ENCODE measurements at regions not wholly inside any gene's neighbourhood (a gene's known extent, or its start where the extent isn't known, plus 50 kb on each side); places are given as distances from the start of the nearest gene placed in this dataset.

GRCh38 chr5:74556631-74557595 lies 83.6 kb downstream of the ENC1 start:
- Histone ChIP-seq H3K9ac (ENCODE audit: low read length in 3 of 3) (no peak overlapping the region), H3K27me3 (ENCODE audit: control insufficient read depth, insufficient read depth, low read length) (no peaks in the 10 kb centered on the region), H3K36me3 (ENCODE audit: control insufficient read depth in 2 of 3, insufficient read depth in 3 of 3, low read length in 3 of 3) (no peaks in the 10 kb centered on the region), H3K4me3 (ENCODE audit: low read length in 3 of 3) (no peak overlapping the region), H3K4me1 (ENCODE audit: control insufficient read depth in 2 of 3, insufficient read depth in 2 of 3, low read depth in 1 of 3, low read length in 3 of 3) (no peaks in the 10 kb centered on the region), H3K27ac (ENCODE audit: low read depth in 2 of 2, low read length in 2 of 2) (no peak overlapping the region), H3K9me3 (ENCODE audit: control insufficient read depth in 2 of 3, insufficient read depth in 1 of 3, low read length in 3 of 3) (no peaks in the 10 kb centered on the region)
- intact Hi-C loops (cut with DNase I), result no loop called here
- FAIRE-seq, result no peak
- TF ChIP-seq CTCF (IDR thresholded peaks at IDR 0.05; ENCODE audit: borderline replicate concordance, extremely low read depth, insufficient read depth), result no peak
- no peak for DNase-seq

GRCh38 chr5:74556006-74556405 lies 84.5 kb downstream of the ENC1 start:
- H3K36me3 ChIP-seq (ENCODE audit: control insufficient read depth in 2 of 3, insufficient read depth in 3 of 3, low read length in 3 of 3), result no peaks in the 10 kb centered on the region
- H3K27me3 ChIP-seq (ENCODE audit: control insufficient read depth, insufficient read depth, low read length), result no peaks in the 10 kb centered on the region
- no peak overlapping the region for H3K27ac ChIP-seq (ENCODE audit: low read depth in 2 of 2, low read length in 2 of 2)
- no peak for DNase-seq
- no peak overlapping the region for H3K9ac ChIP-seq (ENCODE audit: low read length in 3 of 3)
- intact Hi-C loops (cut with DNase I), result no loop called here
- FAIRE-seq, result no peak
- no peak overlapping the region for H3K4me3 ChIP-seq (ENCODE audit: low read length in 3 of 3)
- H3K4me1 ChIP-seq (ENCODE audit: control insufficient read depth in 2 of 3, insufficient read depth in 2 of 3, low read depth in 1 of 3, low read length in 3 of 3), result no peaks in the 10 kb centered on the region
- no peak for TF ChIP-seq CTCF (IDR thresholded peaks at IDR 0.05; ENCODE audit: borderline replicate concordance, extremely low read depth, insufficient read depth)
- H3K9me3 ChIP-seq (ENCODE audit: control insufficient read depth in 2 of 3, insufficient read depth in 1 of 3, low read length in 3 of 3), result no peaks in the 10 kb centered on the region

- FAIRE-seq (no peak), DNase-seq (no peak)
- Histone ChIP-seq H3K27me3 (ENCODE audit: control insufficient read depth, insufficient read depth, low read length) (no peaks in the 10 kb centered on the region), H3K4me1 (ENCODE audit: control insufficient read depth in 2 of 3, insufficient read depth in 2 of 3, low read depth in 1 of 3, low read length in 3 of 3) (no peaks in the 10 kb centered on the region), H3K36me3 (ENCODE audit: control insufficient read depth in 2 of 3, insufficient read depth in 3 of 3, low read length in 3 of 3) (no peaks in the 10 kb centered on the region), H3K9ac (ENCODE audit: low read length in 3 of 3) (no peak overlapping the region), H3K4me3 (ENCODE audit: low read length in 3 of 3) (no peak overlapping the region), H3K27ac (ENCODE audit: low read depth in 2 of 2, low read length in 2 of 2) (no peak overlapping the region), H3K9me3 (ENCODE audit: control insufficient read depth in 2 of 3, insufficient read depth in 1 of 3, low read length in 3 of 3) (no peaks in the 10 kb centered on the region)
- TF ChIP-seq CTCF (IDR thresholded peaks at IDR 0.05; ENCODE audit: borderline replicate concordance, extremely low read depth, insufficient read depth), result no peak
- intact Hi-C loops (cut with DNase I), result no loop called here
Observed at GRCh38 chr5:74552101-74552500, 88.4 kb downstream of the ENC1 start.

Measured in kidney (tissue), 13 donors.